ENCODE measurements at regions not wholly inside any gene's neighbourhood (a gene's known extent, or its start where the extent isn't known, plus 50 kb on each side); places are given as distances from the start of the nearest gene placed in this dataset.

DNA sequence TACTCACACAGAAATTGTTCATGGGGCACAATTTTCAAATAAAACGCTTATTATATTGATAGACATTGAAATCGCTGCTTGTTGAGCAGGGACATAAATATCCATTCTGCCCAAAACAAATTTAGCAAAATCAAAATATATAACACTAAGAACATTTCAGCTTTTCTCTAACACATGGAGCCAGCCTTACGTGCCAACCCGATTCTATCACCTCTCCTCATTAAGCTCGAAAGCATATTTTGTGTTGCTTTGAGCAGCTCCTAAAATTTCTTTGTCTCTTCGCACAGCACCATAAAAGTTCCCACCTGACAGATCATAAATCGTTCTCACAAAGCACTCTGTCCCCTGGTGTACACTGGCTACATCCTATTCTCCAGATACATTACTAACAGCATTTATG lies 1034.4 kb upstream of the KLHL29 start:
- DNase-seq = no peak
- intact Hi-C loops (cut with DNase I; ENCODE audit: low total_unique reads) = no loop called here
- H3K4me3 ChIP-seq = no peak overlapping the region
- 91 to 96% methylated on average over 7 of the region's 7 CpGs for WGBS, 2 donors
- no peak overlapping the region for H3K27ac ChIP-seq
- TF ChIP-seq POLR2A (IDR thresholded peaks at IDR 0.05) (no peak), CTCF (IDR thresholded peaks at IDR 0.05) (no peak)
- H3K9me3 ChIP-seq = no peaks in the 10 kb centered on the region
- no peaks in the 10 kb centered on the region for H3K27me3 ChIP-seq
- no peaks in the 10 kb centered on the region for H3K4me1 ChIP-seq
- H3K36me3 ChIP-seq (ENCODE audit: low read depth, missing control alignments) = no peaks in the 10 kb centered on the region

DNA sequence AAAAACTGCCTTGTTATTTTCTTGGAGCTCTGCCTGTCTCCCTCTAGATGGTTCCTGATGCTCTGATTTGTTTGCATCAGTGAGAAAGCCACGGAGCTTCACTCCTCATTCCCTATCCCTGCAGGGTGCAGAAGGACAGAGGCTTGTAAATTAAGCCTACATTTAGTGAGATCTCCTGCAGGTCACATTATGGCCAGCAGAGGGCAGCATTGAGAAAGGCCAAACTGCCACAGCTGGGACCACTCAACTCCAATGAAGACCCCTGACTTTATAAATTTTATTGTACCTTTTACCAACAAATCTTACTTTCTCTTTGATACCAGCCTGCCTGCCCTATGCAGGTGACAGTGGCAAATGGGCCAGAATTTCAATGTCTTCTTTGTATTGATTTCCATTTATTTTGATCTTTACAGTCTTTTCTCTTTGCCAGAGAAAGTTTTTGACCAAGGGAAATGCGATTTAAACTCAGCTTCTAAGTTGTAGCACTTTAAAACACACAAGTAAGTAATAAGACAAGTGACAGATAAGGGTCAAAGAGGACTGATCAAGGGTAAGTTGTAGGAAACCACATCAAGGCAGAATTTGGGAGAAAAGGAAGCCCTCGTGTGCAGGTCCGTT lies 1029.1 kb upstream of the KLHL29 start:
- Histone ChIP-seq H3K36me3 (ENCODE audit: low read depth, missing control alignments) (no peaks in the 10 kb centered on the region), H3K27me3 (no peaks in the 10 kb centered on the region), H3K9me3 (no peaks in the 10 kb centered on the region), H3K4me1 (no peaks in the 10 kb centered on the region), H3K4me3 (no peak overlapping the region), H3K27ac (no peak overlapping the region)
- DNase-seq = peak; percentile 92
- WGBS, 2 donors = 57 to 61% methylated on average over 4 of the region's 4 CpGs
- intact Hi-C loops (cut with DNase I; ENCODE audit: low total_unique reads) = no loop called here
- no peak for TF ChIP-seq POLR2A (IDR thresholded peaks at IDR 0.05)
- TF ChIP-seq CTCF (IDR thresholded peaks at IDR 0.05) = peak; percentile 86 to 98 (median 93)

DNA sequence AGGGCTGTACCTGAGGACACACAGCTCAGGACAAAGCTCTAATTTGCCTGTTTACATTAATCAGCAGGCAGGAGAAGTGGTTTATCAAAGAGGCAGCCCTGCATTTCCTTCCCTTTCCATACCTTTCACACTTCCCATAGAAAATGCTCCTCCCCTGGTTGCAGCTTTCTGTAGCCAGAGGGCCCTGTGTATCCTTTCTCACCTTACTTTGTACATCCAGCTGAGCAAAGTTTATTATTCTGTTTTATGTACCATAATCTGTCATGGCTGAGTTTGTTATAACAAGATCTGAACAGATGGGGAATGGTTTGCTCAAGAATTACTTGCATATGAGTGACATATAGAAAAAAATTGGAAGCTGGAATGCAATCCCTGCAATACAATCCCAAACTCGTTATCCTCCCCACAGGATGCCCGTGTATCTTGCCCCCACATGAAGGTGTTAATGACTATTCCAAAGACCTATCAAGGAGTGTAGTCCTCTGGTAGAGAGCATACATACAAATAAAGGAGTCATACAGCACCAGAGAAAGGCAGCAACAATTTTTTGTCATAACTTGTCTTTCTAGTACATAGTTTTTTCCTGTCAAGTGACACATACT lies 1025.8 kb upstream of the KLHL29 start:
- no peaks in the 10 kb centered on the region for H3K9me3 ChIP-seq
- TF ChIP-seq POLR2A (IDR thresholded peaks at IDR 0.05) (no peak), CTCF (IDR thresholded peaks at IDR 0.05) (no peak)
- H3K27me3 ChIP-seq = no peaks in the 10 kb centered on the region
- no peak overlapping the region for H3K4me3 ChIP-seq
- H3K36me3 ChIP-seq (ENCODE audit: low read depth, missing control alignments) = no peaks in the 10 kb centered on the region
- no peaks in the 10 kb centered on the region for H3K4me1 ChIP-seq
- no peak overlapping the region for H3K27ac ChIP-seq
- intact Hi-C loops (cut with DNase I; ENCODE audit: low total_unique reads) = no loop called here
- WGBS, 2 donors = 57 to 71% methylated on average over 2 of the region's 2 CpGs
- no peak for DNase-seq

- no peak overlapping the region for H3K4me3 ChIP-seq
- intact Hi-C loops (cut with DNase I; ENCODE audit: low total_unique reads) = no loop called here
- TF ChIP-seq POLR2A (IDR thresholded peaks at IDR 0.05) = no peak
- TF ChIP-seq CTCF (IDR thresholded peaks at IDR 0.05) = no peak
- H3K4me1 ChIP-seq = no peaks in the 10 kb centered on the region
- H3K9me3 ChIP-seq = no peaks in the 10 kb centered on the region
- 66 to 70% methylated on average over 4 of the region's 4 CpGs for WGBS, 2 donors
- H3K27me3 ChIP-seq = no peaks in the 10 kb centered on the region
- no peak for DNase-seq
- no peak overlapping the region for H3K27ac ChIP-seq
- H3K36me3 ChIP-seq (ENCODE audit: low read depth, missing control alignments) = no peaks in the 10 kb centered on the region
Measured at GRCh38 chr2:22360735-22361374, 1024.1 kb upstream of the KLHL29 start.

Data from testis (tissue), 2 donors.